Right cardiac atrium (tissue), 5 donors: ENCODE measurements at regions not wholly inside any gene's neighbourhood (a gene's known extent, or its start where the extent isn't known, plus 50 kb on each side); places are given as distances from the start of the nearest gene placed in this dataset.

Source experiments
- ATAC-seq, 2 donors: fragments of 200-7000 bp; cut with Tn5 transposase; one replicate each; pipeline versions ENCODE4 v1.8.0 to v1.9.1; 2020; ENCODE audit warnings: moderate library complexity in 2 of 2, mild to moderate bottlenecking in 1 of 2
- DNase-seq, 3 donors: peaks; one replicate each; pipeline ENCODE4 v3.0.0-alpha.2; 2020
- H3K27ac ChIP-seq: one replicate; pipeline ENCODE4 v1.5.1; 2013; ENCODE audit warnings: mild to moderate bottlenecking, low read length, control low read depth, moderate library complexity
- H3K27me3 ChIP-seq: one replicate; pipeline ENCODE4 v1.6.1; 2013; ENCODE audit not compliant: control insufficient read depth, insufficient read depth
- H3K4me1 ChIP-seq: one replicate; pipeline ENCODE4 v1.6.1; 2013; ENCODE audit warnings: low read length; ENCODE audit not compliant: control insufficient read depth, insufficient read depth
- H3K4me3 ChIP-seq: one replicate; pipeline ENCODE4 v1.5.1; 2013; ENCODE audit warnings: low read length, control low read depth
- H3K9me3 ChIP-seq: one replicate; pipeline ENCODE4 v1.6.1; 2013; ENCODE audit warnings: low read length; ENCODE audit not compliant: control insufficient read depth
- WGBS: extraction: QIAGEN DNeasy Blood & Tissue Kit; methylation state at CpG from one replicate; pipeline ENCODE4 v1.1.7; 2013; 5-methylcytosine and 5-hydroxymethylcytosine counted together
- intact Hi-C, 4 donors: fragments of 100-400 bp; cut with DNase I; formaldehyde crosslinking; loops; one replicate each; pipeline versions ENCODE4 v1.11.0 to v1.14.0; 2022 to 2023
- donor health status: healthy with polysubstance abuse.
- donor health status: DM: no; HTN: yes; CAD: no.
- donor health status: DM: no; HTN: no; CAD: no.
- donor health status: DM: no; HTN: yes; CAD: no; lungs with severe emphysema.
- donor health status: DM: yes; HTN: yes; CAD: no.

- intact Hi-C loops: no loop called here
- Histone ChIP-seq H3K27ac (no peak overlapping the region), H3K4me3 (no peak overlapping the region), H3K4me1 (no peaks in the 10 kb centered on the region), H3K27me3 (no peaks in the 10 kb centered on the region), H3K9me3 (no peaks in the 10 kb centered on the region)
- ATAC-seq: no peak
- no peak for DNase-seq
- 50% methylated on average over 3 of the region's 3 CpGs for WGBS
These were observed 51.2 kb downstream of the OR13H1 start for GRCh38 chrX:131595120-131595519.

- intact Hi-C loops: no loop called here
- Histone ChIP-seq H3K4me1 (no peaks in the 10 kb centered on the region), H3K4me3 (no peak overlapping the region), H3K27me3 (no peaks in the 10 kb centered on the region), H3K27ac (no peak overlapping the region), H3K9me3 (no peaks in the 10 kb centered on the region)
- 53% methylated on average over 2 of the region's 2 CpGs for WGBS
- no peak for ATAC-seq
- no peak for DNase-seq
These were observed 64.0 kb downstream of the OR13H1 start for GRCh38 chrX:131607792-131608369.

- Histone ChIP-seq H3K9me3 (no peaks in the 10 kb centered on the region), H3K27ac (no peak overlapping the region), H3K27me3 (no peaks in the 10 kb centered on the region), H3K4me3 (no peak overlapping the region), H3K4me1 (no peaks in the 10 kb centered on the region)
- ATAC-seq (no peak), DNase-seq (no peak)
- intact Hi-C loops: no loop called here
- WGBS: 60% methylated on average over 5 of the region's 5 CpGs
These were observed 65.6 kb downstream of the OR13H1 start for GRCh38 chrX:131609480-131609879.

- 81% methylated on average over 3 of the region's 3 CpGs for WGBS
- intact Hi-C loops: no loop called here
- no peaks in the 10 kb centered on the region for H3K4me1 ChIP-seq
- H3K27ac ChIP-seq: no peak overlapping the region
- no peak overlapping the region for H3K4me3 ChIP-seq
- H3K9me3 ChIP-seq: no peaks in the 10 kb centered on the region
- DNase-seq (no peak), ATAC-seq (no peak)
- no peaks in the 10 kb centered on the region for H3K27me3 ChIP-seq
These were observed 69.4 kb downstream of the OR13H1 start for GRCh38 chrX:131613260-131613659.

GRCh38 chrX:131614241-131614640 is 70.4 kb downstream of the OR13H1 start:
- no peak overlapping the region for H3K27ac ChIP-seq
- no peaks in the 10 kb centered on the region for H3K9me3 ChIP-seq
- intact Hi-C loops: no loop called here
- no peaks in the 10 kb centered on the region for H3K4me1 ChIP-seq
- no peak for DNase-seq
- no peak for ATAC-seq
- 67% methylated on average over 2 of the region's 2 CpGs for WGBS
- no peak overlapping the region for H3K4me3 ChIP-seq
- H3K27me3 ChIP-seq: no peaks in the 10 kb centered on the region

GRCh38 chrX:131617182-131617581 is 73.3 kb downstream of the OR13H1 start:
- Histone ChIP-seq H3K9me3 (no peaks in the 10 kb centered on the region), H3K27ac (no peak overlapping the region), H3K4me3 (no peak overlapping the region), H3K4me1 (no peaks in the 10 kb centered on the region), H3K27me3 (no peaks in the 10 kb centered on the region)
- DNase-seq (no peak), ATAC-seq (no peak)
- intact Hi-C loops: no loop called here
- WGBS: 60% methylated on average over 3 of the region's 3 CpGs

GRCh38 chrX:131621650-131622049 is 77.8 kb downstream of the OR13H1 start:
- WGBS: 0% methylated on average over 1 of the region's 1 CpG
- Histone ChIP-seq H3K27ac (no peak overlapping the region), H3K9me3 (no peaks in the 10 kb centered on the region), H3K4me3 (no peak overlapping the region), H3K27me3 (no peaks in the 10 kb centered on the region), H3K4me1 (no peaks in the 10 kb centered on the region)
- ATAC-seq (no peak), DNase-seq (no peak)
- intact Hi-C loops: no loop called here

GRCh38 chrX:131626681-131627296 is 82.9 kb downstream of the OR13H1 start:
- WGBS: 26% methylated on average over 3 of the region's 3 CpGs
- Histone ChIP-seq H3K9me3 (no peaks in the 10 kb centered on the region), H3K4me3 (no peak overlapping the region), H3K27me3 (no peaks in the 10 kb centered on the region), H3K27ac (no peak overlapping the region), H3K4me1 (no peaks in the 10 kb centered on the region)
- intact Hi-C loops: no loop called here
- no peak for DNase-seq
- no peak for ATAC-seq

- intact Hi-C loops: loop anchor here in 3 of 4 donors (5.0 to 10.0 kb wide), 2 partner anchors 636 to 653 kb away; no protein-coding TSS in a partner anchor
- no peaks in the 10 kb centered on the region for H3K9me3 ChIP-seq
- no peaks in the 10 kb centered on the region for H3K27me3 ChIP-seq
- no peak overlapping the region for H3K27ac ChIP-seq
- ATAC-seq: no peak
- DNase-seq: no peak
- H3K4me1 ChIP-seq: no peaks in the 10 kb centered on the region
- WGBS: 91% methylated on average over 8 of the region's 8 CpGs
- H3K4me3 ChIP-seq: no peak overlapping the region
These were observed 86.7 kb downstream of the OR13H1 start for GRCh38 chrX:131630534-131630933.

GRCh38 chrX:131633285-131633917 is 89.5 kb downstream of the OR13H1 start:
- peak in 1 of 3 donors; percentile 31 for DNase-seq
- H3K27me3 ChIP-seq: no peaks in the 10 kb centered on the region
- 54% methylated on average over 13 of the region's 13 CpGs for WGBS

GRCh38 chrX:131634900-131635299 is 91.0 kb downstream of the OR13H1 start:
- Histone ChIP-seq H3K4me3 (no peak overlapping the region), H3K9me3 (no peaks in the 10 kb centered on the region), H3K4me1 (no peaks in the 10 kb centered on the region), H3K27ac (no peak overlapping the region), H3K27me3 (no peaks in the 10 kb centered on the region)
- DNase-seq: no peak
- ATAC-seq: no peak
- intact Hi-C loops: loop anchor here in 3 of 4 donors (5.0 to 10.0 kb wide), 2 partner anchors 640 to 658 kb away; no protein-coding TSS in a partner anchor
- WGBS: 66% methylated on average over 1 of the region's 1 CpG

More at GRCh38 chrX:131633285-131633917, 89.5 kb downstream of the OR13H1 start:
- no peak overlapping the region for H3K4me3 ChIP-seq
- intact Hi-C loops: loop anchor here in 3 of 4 donors (5.0 to 10.0 kb wide), 2 partner anchors 639 to 656 kb away; no protein-coding TSS in a partner anchor
- H3K4me1 ChIP-seq: no peaks in the 10 kb centered on the region
- no peaks in the 10 kb centered on the region for H3K9me3 ChIP-seq
- peak in 1 of 2 donors; percentile 74 for ATAC-seq
- no peak overlapping the region for H3K27ac ChIP-seq
